ENCODE measurements at regions not wholly inside any gene's neighbourhood (a gene's known extent, or its start where the extent isn't known, plus 50 kb on each side); places are given as distances from the start of the nearest gene placed in this dataset.

- ChIA-PET CTCF (interaction anchor here (0.6 kb wide), 1 partner anchor 1419 kb away, joined by 3 read pairs; no protein-coding TSS in a partner anchor), POLR2A (ENCODE audit: low non-redundant PET) (no interaction called here)
- DNase-seq (ENCODE audit: low spot score), result no peak
- H3K27ac ChIP-seq, result no peak overlapping the region
- no peak for TF ChIP-seq CTCF (conservative IDR thresholded peaks at IDR 0.05; ENCODE audit: low read depth)
These were observed 60.8 kb upstream of the TENT5A start for GRCh38 chr6:81813305-81813704.

DNA sequence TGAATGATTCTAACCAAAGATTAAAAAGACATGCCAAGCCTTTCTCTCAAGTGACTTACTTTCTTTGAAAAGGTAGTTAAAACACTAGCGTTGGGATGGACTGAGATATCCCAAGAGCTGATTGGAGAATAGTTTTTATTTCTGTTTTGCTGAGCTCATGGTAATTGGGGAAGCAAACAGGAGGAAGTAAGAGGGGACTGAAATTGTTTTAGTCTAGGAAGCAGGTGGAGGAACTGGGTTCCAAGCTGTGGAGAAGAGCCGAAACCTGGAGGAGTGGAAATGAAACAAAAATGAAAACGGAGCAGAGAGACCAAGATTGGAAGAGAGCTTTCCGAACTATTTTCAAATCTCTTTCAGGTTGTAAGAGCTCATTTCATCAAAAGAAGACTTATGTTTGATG lies 59.9 kb upstream of the TENT5A start:
- CTCF ChIA-PET, result no interaction called here
- DNase-seq (ENCODE audit: low spot score), result no peak
- no peak overlapping the region for H3K27ac ChIP-seq
- no peak for TF ChIP-seq CTCF (conservative IDR thresholded peaks at IDR 0.05; ENCODE audit: low read depth)
- POLR2A ChIA-PET (ENCODE audit: low non-redundant PET), result no interaction called here

DNA sequence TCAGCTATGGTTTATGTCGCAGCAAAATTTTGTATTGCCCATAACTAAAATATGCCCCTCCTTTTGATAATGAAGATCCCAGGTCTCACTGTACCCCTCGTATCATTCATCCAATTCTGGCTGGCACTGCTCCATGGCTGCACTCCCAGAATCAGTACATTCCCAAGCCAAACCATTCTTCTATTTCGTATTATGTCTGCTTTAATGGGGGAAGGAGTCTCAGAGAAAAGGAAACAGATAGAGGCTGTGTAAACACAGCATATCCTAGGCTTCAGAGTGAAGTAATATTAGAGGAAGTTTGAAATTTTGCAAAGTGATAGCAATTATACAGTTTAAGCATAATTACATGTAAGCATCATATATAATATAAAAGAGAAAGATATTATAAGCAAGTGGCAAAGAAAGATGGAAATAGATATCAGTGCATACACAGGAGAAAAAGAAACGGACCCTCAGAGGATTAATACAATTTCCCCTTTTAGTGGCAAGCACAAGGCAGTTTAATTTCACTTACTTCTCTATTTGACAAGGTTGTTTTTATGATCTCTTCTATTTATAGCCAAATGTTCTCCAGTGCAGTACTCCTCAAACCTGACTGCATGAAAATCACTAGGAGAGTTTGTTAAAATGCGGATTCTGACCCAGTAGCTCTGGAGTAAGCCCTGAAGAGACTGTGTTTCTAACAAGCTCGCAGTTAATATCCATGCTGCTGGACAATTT lies 56.5 kb upstream of the TENT5A start:
- POLR2A ChIA-PET (ENCODE audit: low non-redundant PET), result no interaction called here

GRCh38 chr6:81806793-81807565 lies 54.5 kb upstream of the TENT5A start:
- H3K27ac ChIP-seq, result no peak overlapping the region
- DNase-seq (ENCODE audit: low spot score), result peak; percentile 48
- CTCF ChIA-PET, result interaction anchor here (0.6 to 0.7 kb wide), 2 partner anchors 230 to 389 kb away, joined by 3 to 5 read pairs; no protein-coding TSS in a partner anchor
- POLR2A ChIA-PET (ENCODE audit: low non-redundant PET), result no interaction called here
- TF ChIP-seq CTCF (conservative IDR thresholded peaks at IDR 0.05; ENCODE audit: low read depth), result no peak

More for the DNA sequence above, 56.5 kb upstream of the TENT5A start:
- no peak for DNase-seq (ENCODE audit: low spot score)
- TF ChIP-seq CTCF (conservative IDR thresholded peaks at IDR 0.05; ENCODE audit: low read depth), result no peak
- CTCF ChIA-PET, result no interaction called here
- no peak overlapping the region for H3K27ac ChIP-seq

GRCh38 chr6:81802356-81802755 lies 49.9 kb upstream of the TENT5A start:
- DNase-seq (ENCODE audit: low spot score), result no peak
- no peak overlapping the region for H3K27ac ChIP-seq
- no peak for TF ChIP-seq CTCF (conservative IDR thresholded peaks at IDR 0.05; ENCODE audit: low read depth)
- ChIA-PET CTCF (no interaction called here), POLR2A (ENCODE audit: low non-redundant PET) (no interaction called here)
